ENCODE measurements at regions not wholly inside any gene's neighbourhood (a gene's known extent, or its start where the extent isn't known, plus 50 kb on each side); places are given as distances from the start of the nearest gene placed in this dataset.

DNA sequence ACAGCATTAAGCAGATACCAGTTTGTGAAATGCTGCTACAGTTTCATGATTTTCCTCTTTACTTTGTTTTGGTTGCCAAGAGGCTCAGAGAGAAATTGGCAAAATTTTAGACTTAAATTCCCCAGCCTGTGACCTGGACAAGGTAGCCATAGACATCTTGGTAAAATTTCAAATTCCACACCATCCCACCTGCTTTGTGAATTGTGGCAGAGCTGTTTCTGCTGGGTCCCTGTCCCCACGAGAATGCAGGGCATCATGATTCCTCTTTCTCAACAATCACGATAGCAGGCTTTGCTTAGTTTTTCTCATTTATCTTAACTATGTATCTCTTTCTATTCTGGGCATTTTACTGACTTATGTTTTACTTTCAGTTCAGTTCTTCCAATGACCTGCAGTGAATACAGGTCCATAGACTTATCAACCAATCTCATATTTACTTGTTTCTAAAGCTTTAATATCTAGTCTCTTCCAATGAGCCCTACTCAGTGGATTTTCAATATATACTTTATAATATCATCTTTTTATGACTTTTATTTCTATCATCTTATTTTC lies 351.6 kb downstream of the SOCS6 start:
- no peak for DNase-seq
- no peak overlapping the region for H3K27ac Mint-ChIP-seq
- no peaks in the 10 kb centered on the region for H3K4me1 Mint-ChIP-seq (ENCODE audit: low read depth)
- intact Hi-C loops (cut with micrococcal nuclease), result no loop called here
- H3K36me3 Mint-ChIP-seq, result peaks cover 2% of the 10 kb centered on the region
- no peak overlapping the region for H3K4me3 Mint-ChIP-seq
- ChIA-PET CTCF (no interaction called here), POLR2A (no interaction called here)
- H3K9me3 Mint-ChIP-seq, result peaks cover 6% of the 10 kb centered on the region
- no peaks in the 10 kb centered on the region for H3K27me3 Mint-ChIP-seq

- intact Hi-C loops (cut with micrococcal nuclease), result no loop called here
- CTCF ChIA-PET, result no interaction called here
- no peak overlapping the region for H3K27ac Mint-ChIP-seq
- no peaks in the 10 kb centered on the region for H3K27me3 Mint-ChIP-seq
- no peak overlapping the region for H3K4me3 Mint-ChIP-seq
- no peaks in the 10 kb centered on the region for H3K4me1 Mint-ChIP-seq (ENCODE audit: low read depth)
- no peak for DNase-seq
- POLR2A ChIA-PET, result no interaction called here
- peaks cover 2% of the 10 kb centered on the region for H3K36me3 Mint-ChIP-seq
- H3K9me3 Mint-ChIP-seq, result peaks cover 6% of the 10 kb centered on the region
Observed at GRCh38 chr18:70636991-70637390, 348.1 kb downstream of the SOCS6 start.

DNA sequence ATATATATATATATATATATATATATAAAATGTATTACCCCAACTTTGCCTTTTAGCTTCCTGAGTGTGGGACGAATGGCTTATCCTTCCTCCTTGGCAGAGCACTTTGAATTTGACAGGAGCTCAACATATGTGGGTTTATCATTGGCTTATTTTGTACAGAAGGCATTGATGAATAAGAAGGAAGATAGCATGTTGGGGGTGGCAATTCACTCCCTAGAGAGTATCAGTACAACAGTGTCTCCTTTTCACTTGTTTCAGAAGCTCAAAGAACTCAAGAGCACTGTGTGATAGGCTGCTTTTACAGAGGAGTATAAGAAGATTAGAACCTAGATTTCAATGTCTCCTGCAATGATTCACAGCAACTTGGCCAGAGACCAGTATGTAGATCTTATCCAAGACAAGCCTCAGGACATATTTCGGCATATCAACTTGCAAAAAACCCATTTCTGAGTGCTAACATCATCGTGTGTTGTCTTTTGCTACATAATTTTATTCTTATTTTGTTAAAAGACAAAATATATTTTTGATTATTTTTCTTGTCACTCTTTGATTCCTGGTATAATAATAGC lies 345.8 kb downstream of the SOCS6 start:
- intact Hi-C loops (cut with micrococcal nuclease), result no loop called here
- ChIA-PET CTCF (no interaction called here), POLR2A (no interaction called here)
- Mint-ChIP-seq H3K4me1 (ENCODE audit: low read depth) (peaks cover 4% of the 10 kb centered on the region), H3K27ac (no peak overlapping the region), H3K36me3 (peaks cover 2% of the 10 kb centered on the region), H3K9me3 (peaks cover 9% of the 10 kb centered on the region), H3K4me3 (no peak overlapping the region), H3K27me3 (no peaks in the 10 kb centered on the region)
- DNase-seq, result no peak

DNA sequence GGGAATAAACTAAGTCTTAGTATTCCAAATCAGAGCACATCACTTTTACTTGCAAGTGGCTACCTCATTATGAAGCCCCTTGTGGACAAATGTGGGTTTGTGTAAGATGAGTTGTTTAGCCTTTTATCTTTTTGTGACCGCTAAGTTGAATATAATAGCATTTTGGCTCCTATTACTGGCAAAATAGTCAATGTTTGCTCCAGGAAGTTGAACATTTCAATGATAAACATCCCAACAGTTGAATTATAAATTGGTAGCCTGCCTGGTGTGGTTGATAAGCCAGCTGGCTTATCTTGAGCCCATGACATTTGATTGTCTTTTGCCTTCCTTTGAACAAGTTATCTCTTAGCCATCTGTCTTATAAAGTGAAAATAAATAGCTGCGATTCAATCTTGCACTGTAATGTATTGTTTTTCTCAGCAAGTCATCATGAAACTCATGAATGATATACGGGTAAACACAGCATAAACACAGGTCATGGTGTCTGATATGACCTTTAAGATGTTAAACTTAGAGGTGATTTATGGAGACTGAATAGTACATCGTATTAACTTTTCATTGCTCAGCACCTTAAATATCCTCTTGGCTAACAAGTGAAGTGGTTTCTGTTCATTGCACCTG lies 338.4 kb downstream of the SOCS6 start:
- ChIA-PET POLR2A (no interaction called here), CTCF (no interaction called here)
- H3K4me3 Mint-ChIP-seq, result no peak overlapping the region
- H3K27me3 Mint-ChIP-seq, result no peaks in the 10 kb centered on the region
- H3K36me3 Mint-ChIP-seq, result no peaks in the 10 kb centered on the region
- H3K27ac Mint-ChIP-seq, result no peak overlapping the region
- peaks cover 4% of the 10 kb centered on the region for H3K9me3 Mint-ChIP-seq
- no peak for DNase-seq
- intact Hi-C loops (cut with micrococcal nuclease), result no loop called here
- peaks cover 27% of the 10 kb centered on the region for H3K4me1 Mint-ChIP-seq (ENCODE audit: low read depth)

GRCh38 chr18:70622622-70623419 lies 334.0 kb downstream of the SOCS6 start:
- Mint-ChIP-seq H3K9me3 (no peaks in the 10 kb centered on the region), H3K4me1 (ENCODE audit: low read depth) (peaks cover 40% of the 10 kb centered on the region), H3K4me3 (no peak overlapping the region), H3K27me3 (no peaks in the 10 kb centered on the region), H3K27ac (no peak overlapping the region), H3K36me3 (no peaks in the 10 kb centered on the region)
- POLR2A ChIA-PET, result no interaction called here
- CTCF ChIA-PET, result no interaction called here
- DNase-seq, result no peak
- intact Hi-C loops (cut with micrococcal nuclease), result loop anchor here (5.0 kb wide), 1 partner anchor 39 kb away; no protein-coding TSS in a partner anchor

DNA sequence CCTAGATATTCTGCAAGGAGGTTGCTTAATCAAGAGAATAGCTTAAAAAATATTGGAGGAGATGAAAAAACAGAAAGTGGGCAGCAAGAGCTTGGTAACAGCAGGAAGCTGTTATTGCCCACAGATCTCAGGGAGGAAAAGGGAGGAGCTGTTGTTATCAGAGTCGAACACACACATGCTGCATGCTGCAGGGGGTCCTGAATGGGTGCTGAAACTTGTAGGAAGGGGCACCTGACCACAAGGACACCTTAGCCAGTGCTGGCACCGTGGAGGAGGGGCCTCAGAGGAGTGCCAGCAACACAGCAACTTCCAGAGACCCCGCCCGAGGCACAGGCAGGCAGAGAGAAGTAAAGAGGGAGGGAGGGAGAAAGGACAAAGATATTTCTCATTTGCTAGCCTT lies 332.9 kb downstream of the SOCS6 start:
- Mint-ChIP-seq H3K4me3 (peak overlapping the region; percentile 49), H3K27ac (peak overlapping the region; percentile 84), H3K9me3 (no peaks in the 10 kb centered on the region), H3K27me3 (no peaks in the 10 kb centered on the region), H3K4me1 (ENCODE audit: low read depth) (peaks cover 33% of the 10 kb centered on the region), H3K36me3 (no peaks in the 10 kb centered on the region)
- CTCF ChIA-PET, result no interaction called here
- intact Hi-C loops (cut with micrococcal nuclease), result loop anchor here (5.0 kb wide), 1 partner anchor 41 kb away; no protein-coding TSS in a partner anchor
- no peak for DNase-seq
- POLR2A ChIA-PET, result no interaction called here

DNA sequence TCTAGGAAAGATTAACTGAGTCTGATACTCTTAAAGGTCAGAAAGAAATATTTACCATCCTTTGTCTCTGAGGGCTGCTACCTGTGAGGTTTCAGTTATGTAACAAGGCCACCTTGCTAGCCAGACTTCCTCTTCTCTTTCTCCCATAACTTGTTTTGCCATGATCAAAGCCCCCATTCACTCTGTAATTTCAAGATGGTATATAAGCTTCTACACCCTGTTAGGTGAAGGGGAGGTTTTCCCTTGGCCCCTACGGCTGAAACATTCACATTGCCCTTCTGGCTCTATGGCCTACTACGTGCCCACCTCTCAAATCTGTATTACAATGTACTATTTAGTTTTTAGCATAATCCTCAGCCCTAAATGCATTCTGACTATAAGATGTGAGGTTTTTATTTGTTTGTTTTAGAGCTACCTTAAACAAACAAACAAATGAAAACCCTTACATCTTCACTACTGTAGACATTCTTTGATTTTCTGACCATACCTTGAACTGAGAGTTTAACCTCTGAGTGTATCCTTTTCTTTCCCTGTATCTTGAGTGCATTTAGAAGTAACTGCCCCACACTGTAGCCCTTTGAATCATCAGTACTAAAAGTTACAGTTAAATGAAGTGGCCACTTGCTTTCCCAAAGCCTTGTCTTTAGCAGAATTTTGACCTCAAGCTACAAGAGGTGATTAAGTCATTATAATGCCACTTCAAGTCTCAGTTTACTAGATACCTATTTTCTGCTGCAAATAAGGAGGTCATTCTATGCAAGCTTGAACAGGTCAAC lies 332.2 kb downstream of the SOCS6 start:
- POLR2A ChIA-PET, result no interaction called here
- no peak overlapping the region for H3K27ac Mint-ChIP-seq
- H3K4me1 Mint-ChIP-seq (ENCODE audit: low read depth), result peaks cover 33% of the 10 kb centered on the region
- intact Hi-C loops (cut with micrococcal nuclease), result loop anchor here (5.0 kb wide), 1 partner anchor 41 kb away; no protein-coding TSS in a partner anchor
- H3K27me3 Mint-ChIP-seq, result no peaks in the 10 kb centered on the region
- no peak overlapping the region for H3K4me3 Mint-ChIP-seq
- no peaks in the 10 kb centered on the region for H3K36me3 Mint-ChIP-seq
- H3K9me3 Mint-ChIP-seq, result no peaks in the 10 kb centered on the region
- DNase-seq, result no peak
- CTCF ChIA-PET, result no interaction called here

DNA sequence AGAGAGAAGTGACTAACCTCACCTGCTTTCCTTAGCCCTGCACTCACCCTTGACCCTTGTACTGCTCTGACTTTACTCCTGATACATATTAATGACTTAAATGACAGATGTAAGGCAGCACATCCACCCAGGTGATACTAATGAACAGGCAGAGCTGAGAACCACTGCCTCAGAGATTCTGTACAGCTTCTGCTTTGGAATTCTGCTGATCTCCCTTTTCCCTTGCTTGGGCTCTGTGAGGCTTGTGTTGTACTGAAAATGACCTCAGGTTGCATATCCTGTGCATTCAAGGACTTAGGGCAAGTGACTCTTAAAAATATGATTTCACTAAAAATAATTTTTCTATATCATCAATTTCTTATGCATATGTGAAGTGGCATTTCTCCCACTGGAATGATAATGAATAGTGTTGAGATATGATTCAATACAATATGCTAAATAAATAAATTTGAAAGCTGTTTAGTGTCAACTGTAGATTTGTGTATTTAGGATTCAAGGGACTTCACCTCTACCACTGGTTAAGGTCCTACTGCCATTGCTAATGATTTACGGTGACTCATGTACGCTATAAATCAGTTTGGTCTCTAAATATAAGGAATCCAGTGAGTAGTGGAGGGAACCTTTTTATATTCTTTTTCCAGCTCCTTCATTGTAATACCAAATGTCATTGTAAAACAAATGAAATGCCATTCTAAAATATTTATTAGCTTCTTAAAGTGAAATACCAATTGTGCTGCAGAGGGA lies 328.3 kb downstream of the SOCS6 start:
- POLR2A ChIA-PET, result no interaction called here
- H3K27me3 Mint-ChIP-seq, result no peaks in the 10 kb centered on the region
- H3K36me3 Mint-ChIP-seq, result no peaks in the 10 kb centered on the region
- CTCF ChIA-PET, result interaction anchor here (1.3 kb wide), 1 partner anchor 18 kb away, joined by 4 read pairs; no protein-coding TSS in a partner anchor
- H3K27ac Mint-ChIP-seq, result no peak overlapping the region
- no peak overlapping the region for H3K4me3 Mint-ChIP-seq
- H3K9me3 Mint-ChIP-seq, result peaks cover 3% of the 10 kb centered on the region
- intact Hi-C loops (cut with micrococcal nuclease), result no loop called here
- peaks cover 16% of the 10 kb centered on the region for H3K4me1 Mint-ChIP-seq (ENCODE audit: low read depth)
- DNase-seq, result no peak

DNA sequence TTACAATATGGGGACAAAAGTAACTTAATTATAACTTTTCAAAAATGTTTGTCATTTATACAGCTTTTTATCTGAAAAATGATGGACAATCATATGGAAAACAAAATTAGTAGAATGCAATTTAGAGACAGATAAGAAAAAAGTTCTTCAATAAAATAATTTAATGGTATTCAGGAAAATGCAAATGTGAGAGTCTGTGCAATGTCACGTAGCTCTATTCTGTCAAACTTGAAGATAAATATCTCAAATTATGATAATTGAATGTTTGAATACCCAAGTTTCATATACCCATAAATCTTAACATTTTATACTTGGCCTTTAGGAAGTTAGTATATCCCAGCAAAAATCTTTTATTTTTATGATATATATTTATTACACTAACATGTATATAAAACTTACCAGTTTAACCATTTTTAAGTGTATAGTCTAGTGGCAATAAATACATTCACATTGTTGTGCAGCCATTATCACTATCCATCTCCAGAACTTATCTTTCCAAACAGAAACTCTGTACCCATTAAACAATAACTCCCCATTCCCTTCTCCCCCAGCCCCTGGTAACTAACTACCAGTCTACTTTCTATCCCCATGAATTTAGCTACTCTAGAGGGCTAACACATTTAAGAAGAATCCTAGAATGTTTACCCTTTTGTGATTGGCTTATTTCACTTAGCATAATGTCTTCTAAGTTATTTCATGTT lies 311.5 kb downstream of the SOCS6 start:
- intact Hi-C loops (cut with micrococcal nuclease), result no loop called here
- Mint-ChIP-seq H3K4me3 (no peak overlapping the region), H3K36me3 (peaks cover 5% of the 10 kb centered on the region), H3K9me3 (peaks cover 4% of the 10 kb centered on the region), H3K27ac (no peak overlapping the region), H3K4me1 (ENCODE audit: low read depth) (peaks cover 7% of the 10 kb centered on the region), H3K27me3 (no peaks in the 10 kb centered on the region)
- ChIA-PET CTCF (interaction anchor here (1.0 kb wide), 1 partner anchor 65 kb away, joined by 3 read pairs; no protein-coding TSS in a partner anchor), POLR2A (no interaction called here)
- DNase-seq, result no peak

GRCh38 chr18:70598406-70598805 lies 309.6 kb downstream of the SOCS6 start:
- no peaks in the 10 kb centered on the region for H3K9me3 Mint-ChIP-seq
- no peaks in the 10 kb centered on the region for H3K27me3 Mint-ChIP-seq
- intact Hi-C loops (cut with micrococcal nuclease), result loop anchor here (5.0 kb wide), 1 partner anchor 184 kb away; no protein-coding TSS in a partner anchor
- no peak overlapping the region for H3K27ac Mint-ChIP-seq
- H3K4me3 Mint-ChIP-seq, result no peak overlapping the region
- POLR2A ChIA-PET, result no interaction called here
- peaks cover 7% of the 10 kb centered on the region for H3K4me1 Mint-ChIP-seq (ENCODE audit: low read depth)
- H3K36me3 Mint-ChIP-seq, result no peaks in the 10 kb centered on the region
- DNase-seq, result no peak
- CTCF ChIA-PET, result interaction anchor here (0.7 to 1.2 kb wide), 2 partner anchors 9 to 19 kb away, joined by 3 to 4 read pairs; no protein-coding TSS in a partner anchor

DNA sequence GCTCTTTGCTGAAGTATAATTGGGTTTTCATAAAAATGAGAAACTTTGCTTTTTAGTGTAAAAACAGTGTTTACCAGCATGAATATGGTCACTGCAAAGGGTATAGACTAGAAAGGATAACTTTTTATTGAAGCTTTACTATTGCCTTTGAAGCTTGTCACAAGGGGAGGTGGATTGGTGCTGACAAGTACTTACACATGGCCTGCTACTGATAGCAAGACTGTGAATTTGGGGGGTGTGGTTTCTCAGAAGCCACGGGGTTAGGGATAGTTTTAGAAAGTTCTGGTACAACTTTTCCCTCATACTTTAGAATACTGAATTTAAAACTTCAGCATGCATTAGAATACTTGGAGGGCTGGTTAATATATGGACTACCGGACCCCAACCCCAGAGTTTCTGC lies 294.1 kb downstream of the SOCS6 start:
- ChIA-PET POLR2A (no interaction called here), CTCF (no interaction called here)
- intact Hi-C loops (cut with micrococcal nuclease), result no loop called here
- peaks cover 23% of the 10 kb centered on the region for H3K9me3 Mint-ChIP-seq
- H3K4me1 Mint-ChIP-seq (ENCODE audit: low read depth), result no peaks in the 10 kb centered on the region
- H3K36me3 Mint-ChIP-seq, result no peaks in the 10 kb centered on the region
- no peak for DNase-seq
- H3K27me3 Mint-ChIP-seq, result no peaks in the 10 kb centered on the region
- H3K27ac Mint-ChIP-seq, result no peak overlapping the region
- no peak overlapping the region for H3K4me3 Mint-ChIP-seq

Measured in activated CD4-positive, alpha-beta memory T cell treated with anti-CD3 and anti-CD28 coated beads for 36 hours (primary cell).